HCT116 (cell line): ENCODE measurements at regions not wholly inside any gene's neighbourhood (a gene's known extent, or its start where the extent isn't known, plus 50 kb on each side); places are given as distances from the start of the nearest gene placed in this dataset.

Source experiments
- ATAC-seq: fragments of 200-7000 bp; cut with Tn5 transposase; 2 replicates; pipeline ENCODE4 v1.9.1; 2020; ENCODE audit warnings: mild to moderate bottlenecking, moderate library complexity
- BruUV-seq: library from RNA; stranded (reverse); fragments of 400-500 nt; replicated peaks from 2 replicates; lab custom pipeline; 2021; lab: Mats Ljungman, UMichigan
- CTCF ChIA-PET: fragments of 300-600 bp; sonication (Branson Sonifier 250); formaldehyde crosslinking; loops from one replicate; lab custom pipeline; 2021; ENCODE audit warnings: antibody characterized with exemption; lab: Charles Lee
- POLR2A ChIA-PET: fragments of 300-600, 350-600 bp; sonication (Branson Sonifier 250); formaldehyde crosslinking; loops from one replicate; lab custom pipeline; 2021; ENCODE audit warnings: antibody characterized with exemption; lab: Charles Lee
- RAD21 ChIA-PET, 2 experiments: fragments of 300-600 bp; sonication (Branson Sonifier 250); formaldehyde crosslinking; loops; one replicate each; lab custom pipeline; 2023; ENCODE audit warnings: low total read pairs in 2 of 2; ENCODE audit not compliant: uncharacterized antibody in 2 of 2, unreplicated experiment in 2 of 2, low non-redundant PET in 1 of 2; lab: Charles Lee
- DNase-seq: peaks from one replicate; pipeline ENCODE4 v3.0.0-alpha.2; 2010; ENCODE audit warnings: low read depth, low spot score
- H2AFZ ChIP-seq: fragments of 200-600 bp; shearing (Covaris generic), sonication (generic); 2 replicates; pipeline ENCODE4 v1.6.1; 2017; ENCODE audit warnings: low read depth, mixed run types, mixed read lengths, antibody characterized with exemption, low read length; ENCODE audit not compliant: poor library complexity, severe bottlenecking
- H3K27ac ChIP-seq: 2 replicates; pipeline ENCODE4 v1.5.1; 2012; ENCODE audit warnings: low read depth, low read length
- H3K27me3 ChIP-seq: fragments of 200-600 bp; sonication (generic); 2 replicates; pipeline ENCODE4 v1.6.1; 2016; ENCODE audit warnings: mixed run types, low read length, mixed read lengths; ENCODE audit not compliant: insufficient read depth
- H3K36me3 ChIP-seq, 2 experiments: fragments of 200-500 bp in 1 of 2; fragments of 200-600 bp in 1 of 2; sonication (Bioruptor generic) in 1 of 2; sonication (generic) in 1 of 2; 2 replicates each; pipeline versions ENCODE4 v1.5.1 to v1.6.1; 2014 to 2016; ENCODE audit warnings: low read length in 2 of 2, inconsistent platforms in 1 of 2, mixed read lengths in 1 of 2, mixed run types in 1 of 2; ENCODE audit not compliant: insufficient read depth in 2 of 2, control insufficient read depth in 1 of 2
- H3K4me1 ChIP-seq, 2 experiments: fragments of 200-600 bp in 1 of 2; sonication (generic) in 1 of 2; 2 replicates each; pipeline versions ENCODE4 v1.5.1 to v1.6.1; 2012 to 2017; ENCODE audit warnings: low read length in 2 of 2, inconsistent platforms in 1 of 2, mild to moderate bottlenecking in 1 of 2, mixed read lengths in 1 of 2, mixed run types in 1 of 2, moderate library complexity in 1 of 2; ENCODE audit not compliant: insufficient read depth in 2 of 2, control insufficient read depth in 1 of 2
- H3K4me2 ChIP-seq: fragments of 200-600 bp; sonication (generic); 2 replicates; pipeline ENCODE4 v1.6.1; 2017; ENCODE audit warnings: mixed run types, low read length, mixed read lengths
- H3K4me3 ChIP-seq, 2 experiments: fragments of 200-600 bp in 1 of 2; sonication (generic) in 1 of 2; replicated peaks in 1 of 2; 2 replicates each; pipeline ENCODE4 v1.5.1; 2011 to 2016; ENCODE audit warnings: low read length in 2 of 2, control low read depth in 1 of 2, low read depth in 1 of 2, mild to moderate bottlenecking in 1 of 2, mixed read lengths in 1 of 2, mixed run types in 1 of 2
- H3K79me2 ChIP-seq: fragments of 200-600 bp; sonication (generic); 2 replicates; pipeline ENCODE4 v1.6.1; 2017; ENCODE audit warnings: mild to moderate bottlenecking, mixed run types, low read length, moderate library complexity, mixed read lengths; ENCODE audit not compliant: insufficient read depth
- H3K9ac ChIP-seq: fragments of 200-600 bp; sonication (generic); 2 replicates; pipeline ENCODE4 v1.6.1; 2016; ENCODE audit warnings: low read length, mixed read lengths
- H3K9me2 ChIP-seq: fragments of 200-600 bp; sonication (generic), shearing (Covaris generic); 2 replicates; pipeline ENCODE4 v1.6.1; 2017; ENCODE audit warnings: mixed run types, mild to moderate bottlenecking, moderate library complexity; ENCODE audit not compliant: insufficient read depth
- H3K9me3 ChIP-seq, 2 experiments: fragments of 200-500 bp in 1 of 2; fragments of 200-600 bp in 1 of 2; sonication (Bioruptor generic) in 1 of 2; sonication (generic) in 1 of 2; 2 replicates each; pipeline ENCODE4 v1.6.1; 2014 to 2017; ENCODE audit warnings: low read length in 2 of 2, mixed read lengths in 2 of 2, inconsistent platforms in 1 of 2, low read depth in 1 of 2, mild to moderate bottlenecking in 1 of 2, mixed run types in 1 of 2, moderate library complexity in 1 of 2; ENCODE audit not compliant: control insufficient read depth in 1 of 2, insufficient read depth in 1 of 2
- H4K20me1 ChIP-seq: fragments of 200-600 bp; sonication (generic), shearing (Covaris generic); 2 replicates; pipeline ENCODE4 v1.6.1; 2017; ENCODE audit warnings: mixed run types, mild to moderate bottlenecking, moderate library complexity; ENCODE audit not compliant: insufficient read depth
- ATF3 ChIP-seq: IDR thresholded peaks from 2 replicates; pipeline ENCODE4 v1.6.1; 2012
- CEBPB ChIP-seq: IDR thresholded peaks from 2 replicates; pipeline ENCODE4 v1.6.1; 2012; ENCODE audit warnings: low read depth
- EZH2 ChIP-seq: fragments of 200-600 bp; sonication (generic); IDR thresholded peaks from 2 replicates; pipeline ENCODE4 v1.6.1; 2017; ENCODE audit warnings: antibody characterized with exemption, mixed run types
- FOSL1 ChIP-seq: IDR thresholded peaks from 2 replicates; pipeline ENCODE4 v1.6.1; 2012; ENCODE audit warnings: low read depth
- MAX ChIP-seq: IDR thresholded peaks from 2 replicates; pipeline ENCODE4 v1.6.1; 2012
- POLR2A ChIP-seq: IDR thresholded peaks from 2 replicates; pipeline ENCODE4 v1.7.0; 2011; ENCODE audit warnings: borderline replicate concordance; ENCODE audit not compliant: insufficient read depth, insufficient read length; ENCODE audit errors: extremely low read depth
- RAD21 ChIP-seq: IDR thresholded peaks from 2 replicates; pipeline ENCODE4 v1.6.1; 2012; ENCODE audit warnings: low read depth, mild to moderate bottlenecking
- SP1 ChIP-seq: IDR thresholded peaks from 2 replicates; pipeline ENCODE4 v1.6.1; 2012; ENCODE audit warnings: low read depth
- SRF ChIP-seq: IDR thresholded peaks from 2 replicates; pipeline ENCODE4 v1.6.1; 2012; ENCODE audit warnings: low read depth
- YY1 ChIP-seq: IDR thresholded peaks from 2 replicates; pipeline ENCODE4 v1.6.1; 2011; ENCODE audit warnings: low read length, low read depth, moderate library complexity, mild to moderate bottlenecking; ENCODE audit not compliant: insufficient replicate concordance; ENCODE audit errors: extremely low read depth
- intact Hi-C: fragments of 100-400 bp; cut with micrococcal nuclease; formaldehyde crosslinking; loops from 2 replicates; pipeline ENCODE4 v1.10.0; 2022
- TF ChIP-seq, protein P1 (sequence below): IDR thresholded peaks from 2 replicates; pipeline ENCODE4 v1.6.1; 2012; ENCODE audit warnings: low read depth
- TF ChIP-seq, protein P2 (sequence below): IDR thresholded peaks from 2 replicates; pipeline ENCODE4 v1.6.1; 2011; ENCODE audit warnings: mild to moderate bottlenecking, low read length, moderate library complexity; ENCODE audit not compliant: insufficient replicate concordance; ENCODE audit errors: extremely low read depth

- ChIA-PET POLR2A (no interaction called here), CTCF (no interaction called here), RAD21 (no interaction called here)
- Histone ChIP-seq H3K27me3 (no peaks in the 10 kb centered on the region), H3K36me3 (no peaks in the 10 kb centered on the region), H3K4me3 (no peak overlapping the region), H4K20me1 (no peaks in the 10 kb centered on the region), H3K9ac (no peak overlapping the region), H3K4me2 (no peak overlapping the region), H3K9me3 (no peaks in the 10 kb centered on the region), H2AFZ (no peak overlapping the region), H3K4me1 (no peaks in the 10 kb centered on the region), H3K9me2 (no peaks in the 10 kb centered on the region), H3K27ac (no peak overlapping the region), H3K79me2 (no peaks in the 10 kb centered on the region)
- ATAC-seq (no peak), DNase-seq (no peak)
- TF ChIP-seq, protein P1, sequence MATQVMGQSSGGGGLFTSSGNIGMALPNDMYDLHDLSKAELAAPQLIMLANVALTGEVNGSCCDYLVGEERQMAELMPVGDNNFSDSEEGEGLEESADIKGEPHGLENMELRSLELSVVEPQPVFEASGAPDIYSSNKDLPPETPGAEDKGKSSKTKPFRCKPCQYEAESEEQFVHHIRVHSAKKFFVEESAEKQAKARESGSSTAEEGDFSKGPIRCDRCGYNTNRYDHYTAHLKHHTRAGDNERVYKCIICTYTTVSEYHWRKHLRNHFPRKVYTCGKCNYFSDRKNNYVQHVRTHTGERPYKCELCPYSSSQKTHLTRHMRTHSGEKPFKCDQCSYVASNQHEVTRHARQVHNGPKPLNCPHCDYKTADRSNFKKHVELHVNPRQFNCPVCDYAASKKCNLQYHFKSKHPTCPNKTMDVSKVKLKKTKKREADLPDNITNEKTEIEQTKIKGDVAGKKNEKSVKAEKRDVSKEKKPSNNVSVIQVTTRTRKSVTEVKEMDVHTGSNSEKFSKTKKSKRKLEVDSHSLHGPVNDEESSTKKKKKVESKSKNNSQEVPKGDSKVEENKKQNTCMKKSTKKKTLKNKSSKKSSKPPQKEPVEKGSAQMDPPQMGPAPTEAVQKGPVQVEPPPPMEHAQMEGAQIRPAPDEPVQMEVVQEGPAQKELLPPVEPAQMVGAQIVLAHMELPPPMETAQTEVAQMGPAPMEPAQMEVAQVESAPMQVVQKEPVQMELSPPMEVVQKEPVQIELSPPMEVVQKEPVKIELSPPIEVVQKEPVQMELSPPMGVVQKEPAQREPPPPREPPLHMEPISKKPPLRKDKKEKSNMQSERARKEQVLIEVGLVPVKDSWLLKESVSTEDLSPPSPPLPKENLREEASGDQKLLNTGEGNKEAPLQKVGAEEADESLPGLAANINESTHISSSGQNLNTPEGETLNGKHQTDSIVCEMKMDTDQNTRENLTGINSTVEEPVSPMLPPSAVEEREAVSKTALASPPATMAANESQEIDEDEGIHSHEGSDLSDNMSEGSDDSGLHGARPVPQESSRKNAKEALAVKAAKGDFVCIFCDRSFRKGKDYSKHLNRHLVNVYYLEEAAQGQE: no peak
- TF ChIP-seq CEBPB: no peak
- TF ChIP-seq SRF: no peak
- TF ChIP-seq, protein P2, sequence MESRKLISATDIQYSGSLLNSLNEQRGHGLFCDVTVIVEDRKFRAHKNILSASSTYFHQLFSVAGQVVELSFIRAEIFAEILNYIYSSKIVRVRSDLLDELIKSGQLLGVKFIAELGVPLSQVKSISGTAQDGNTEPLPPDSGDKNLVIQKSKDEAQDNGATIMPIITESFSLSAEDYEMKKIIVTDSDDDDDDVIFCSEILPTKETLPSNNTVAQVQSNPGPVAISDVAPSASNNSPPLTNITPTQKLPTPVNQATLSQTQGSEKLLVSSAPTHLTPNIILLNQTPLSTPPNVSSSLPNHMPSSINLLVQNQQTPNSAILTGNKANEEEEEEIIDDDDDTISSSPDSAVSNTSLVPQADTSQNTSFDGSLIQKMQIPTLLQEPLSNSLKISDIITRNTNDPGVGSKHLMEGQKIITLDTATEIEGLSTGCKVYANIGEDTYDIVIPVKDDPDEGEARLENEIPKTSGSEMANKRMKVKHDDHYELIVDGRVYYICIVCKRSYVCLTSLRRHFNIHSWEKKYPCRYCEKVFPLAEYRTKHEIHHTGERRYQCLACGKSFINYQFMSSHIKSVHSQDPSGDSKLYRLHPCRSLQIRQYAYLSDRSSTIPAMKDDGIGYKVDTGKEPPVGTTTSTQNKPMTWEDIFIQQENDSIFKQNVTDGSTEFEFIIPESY: no peak
- no peak for TF ChIP-seq FOSL1
- TF ChIP-seq RAD21: no peak
- TF ChIP-seq POLR2A: no peak
- no peak for TF ChIP-seq SP1
- TF ChIP-seq MAX: no peak
- no peak for TF ChIP-seq YY1
- TF ChIP-seq ATF3: no peak
- TF ChIP-seq EZH2: no peak
- no TSS peak for BruUV-seq
- intact Hi-C loops: no loop called here
Observed at GRCh38 chr5:98454407-98454806, 319.1 kb upstream of the RGMB start.
